Neutrophil (primary cell): ENCODE measurements at regions not wholly inside any gene's neighbourhood (a gene's known extent, or its start where the extent isn't known, plus 50 kb on each side); places are given as distances from the start of the nearest gene placed in this dataset.

Source experiments
- H3K27ac ChIP-seq: fragments of 200-600 bp; sonication (generic); 2 replicates; pipeline ENCODE4 v1.5.1; 2016; ENCODE audit warnings: mild to moderate bottlenecking, moderate library complexity
- H3K27me3 ChIP-seq: fragments of 200-600 bp; sonication (generic); 2 replicates; pipeline ENCODE4 v1.6.0; 2016; ENCODE audit warnings: mild to moderate bottlenecking
- H3K36me3 ChIP-seq: fragments of 200-600 bp; sonication (generic); 2 replicates; pipeline ENCODE4 v1.5.1; 2017
- H3K4me1 ChIP-seq, 2 experiments: fragments of 200-600 bp in 1 of 2; sonication (generic) in 1 of 2; 1 replicate in 1 of 2; 2 replicates in 1 of 2; pipeline versions ENCODE4 v1.5.1 to v1.6.1; 2013 to 2016; ENCODE audit warnings: low read depth in 1 of 2, low read length in 1 of 2, mild to moderate bottlenecking in 1 of 2, moderate library complexity in 1 of 2; ENCODE audit not compliant: control insufficient read depth in 1 of 2, insufficient read depth in 1 of 2
- H3K4me3 ChIP-seq, 2 experiments: fragments of 200-600 bp in 1 of 2; sonication (generic) in 1 of 2; 1 replicate in 1 of 2; 2 replicates in 1 of 2; pipeline ENCODE4 v1.5.1; 2013 to 2016; ENCODE audit warnings: low read depth in 1 of 2, low read length in 1 of 2, mild to moderate bottlenecking in 1 of 2, moderate library complexity in 1 of 2
- H3K9me3 ChIP-seq: fragments of 200-600 bp; sonication (generic); 2 replicates; pipeline ENCODE4 v1.5.1; 2016
- TF ChIP-seq, protein P1 (sequence below): fragments of 200-600 bp; sonication (generic); IDR thresholded peaks from 2 replicates; pipeline ENCODE4 v1.5.1; 2016; ENCODE audit warnings: antibody characterized with exemption

DNA sequence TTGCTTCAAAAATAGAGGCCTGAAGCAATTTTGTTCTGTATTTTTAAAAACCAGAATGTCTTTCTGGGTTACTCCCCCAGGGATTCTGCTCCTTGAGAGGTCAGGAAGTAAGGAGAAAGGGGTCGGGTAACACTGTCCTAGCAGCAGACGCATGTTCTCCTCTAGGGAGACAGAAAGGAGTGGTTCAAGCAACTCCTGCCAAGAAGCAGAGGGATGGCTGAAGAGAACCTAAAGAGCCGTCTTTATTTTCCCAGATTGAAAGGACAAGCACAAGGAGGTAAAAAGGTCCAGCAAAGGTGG is 58.0 kb upstream of the SLC4A11 start:
- no peaks in the 10 kb centered on the region for H3K36me3 ChIP-seq
- TF ChIP-seq, protein P1, sequence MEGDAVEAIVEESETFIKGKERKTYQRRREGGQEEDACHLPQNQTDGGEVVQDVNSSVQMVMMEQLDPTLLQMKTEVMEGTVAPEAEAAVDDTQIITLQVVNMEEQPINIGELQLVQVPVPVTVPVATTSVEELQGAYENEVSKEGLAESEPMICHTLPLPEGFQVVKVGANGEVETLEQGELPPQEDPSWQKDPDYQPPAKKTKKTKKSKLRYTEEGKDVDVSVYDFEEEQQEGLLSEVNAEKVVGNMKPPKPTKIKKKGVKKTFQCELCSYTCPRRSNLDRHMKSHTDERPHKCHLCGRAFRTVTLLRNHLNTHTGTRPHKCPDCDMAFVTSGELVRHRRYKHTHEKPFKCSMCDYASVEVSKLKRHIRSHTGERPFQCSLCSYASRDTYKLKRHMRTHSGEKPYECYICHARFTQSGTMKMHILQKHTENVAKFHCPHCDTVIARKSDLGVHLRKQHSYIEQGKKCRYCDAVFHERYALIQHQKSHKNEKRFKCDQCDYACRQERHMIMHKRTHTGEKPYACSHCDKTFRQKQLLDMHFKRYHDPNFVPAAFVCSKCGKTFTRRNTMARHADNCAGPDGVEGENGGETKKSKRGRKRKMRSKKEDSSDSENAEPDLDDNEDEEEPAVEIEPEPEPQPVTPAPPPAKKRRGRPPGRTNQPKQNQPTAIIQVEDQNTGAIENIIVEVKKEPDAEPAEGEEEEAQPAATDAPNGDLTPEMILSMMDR, result no peak
- H3K9me3 ChIP-seq, result no peaks in the 10 kb centered on the region
- H3K27ac ChIP-seq, result no peak overlapping the region
- H3K27me3 ChIP-seq, result no peaks in the 10 kb centered on the region
- H3K4me1 ChIP-seq, result no peaks in the 10 kb centered on the region
- H3K4me3 ChIP-seq, result no peak overlapping the region

DNA sequence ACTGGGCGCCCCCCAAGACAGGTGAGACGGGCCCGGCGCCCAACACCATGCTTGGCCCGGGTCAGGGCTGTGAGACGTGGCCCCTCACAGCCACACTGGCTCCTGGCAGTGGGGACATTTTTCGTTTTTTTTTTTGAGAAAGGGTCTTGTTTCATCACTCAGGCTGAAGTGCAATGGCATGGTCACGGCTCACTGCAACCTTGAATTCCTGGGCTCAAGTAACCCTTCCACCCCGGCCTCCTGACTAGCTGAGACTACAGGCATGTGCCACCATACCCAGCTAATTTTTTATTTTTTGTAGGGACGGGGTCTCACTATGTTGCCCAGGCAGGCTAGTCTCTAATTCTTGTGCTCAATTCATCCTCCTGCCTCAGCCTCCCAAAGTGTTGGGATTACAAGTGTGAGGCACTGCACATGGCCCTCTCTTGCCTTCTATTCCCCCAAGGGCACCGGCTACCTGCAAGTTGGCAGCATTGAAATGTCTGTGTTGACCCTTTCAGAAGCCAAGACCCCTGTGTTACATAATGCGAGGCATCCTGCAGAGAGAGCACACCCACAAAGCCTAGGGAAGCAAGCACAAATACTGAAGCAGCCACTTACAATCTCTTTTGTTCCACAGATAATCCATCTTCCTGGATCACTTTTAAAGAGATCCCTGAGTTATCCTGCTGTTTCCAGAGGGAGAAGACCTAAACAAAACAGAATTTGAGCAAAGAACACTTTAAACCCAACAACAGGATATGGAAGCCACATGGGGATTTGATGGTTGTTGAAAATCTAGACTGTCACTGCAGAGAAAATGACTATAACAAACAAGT is 57.5 kb upstream of the SLC4A11 start:
- Histone ChIP-seq H3K9me3 (no peaks in the 10 kb centered on the region), H3K27me3 (no peaks in the 10 kb centered on the region), H3K36me3 (no peaks in the 10 kb centered on the region)

More for the DNA sequence above, 57.5 kb upstream of the SLC4A11 start:
- TF ChIP-seq, protein P1, result no peak
- H3K4me3 ChIP-seq, result no peak overlapping the region
- no peak overlapping the region for H3K27ac ChIP-seq
- H3K4me1 ChIP-seq, result no peaks in the 10 kb centered on the region
